Lower lobe of right lung (tissue), 2 donors: ENCODE measurements at regions not wholly inside any gene's neighbourhood (a gene's known extent, or its start where the extent isn't known, plus 50 kb on each side); places are given as distances from the start of the nearest gene placed in this dataset.
"Not testable (repeated sequence)": the region's sequence is repeated elsewhere in the genome, so short reads cannot be mapped to it uniquely, and the experiment has no call there.

Source experiments
- ATAC-seq, 2 donors: fragments of 200-7000 bp; cut with Tn5 transposase; one replicate each; pipeline ENCODE4 v1.9.1; 2020 to 2022; ENCODE audit warnings: mild to moderate bottlenecking in 2 of 2, moderate library complexity in 2 of 2
- DNase-seq: peaks from one replicate; pipeline ENCODE4 v3.0.0-alpha.2; 2020
- H3K27ac ChIP-seq: fragments of 200-600 bp; one replicate; pipeline ENCODE4 v1.8.0; 2022
- H3K27me3 ChIP-seq: fragments of 200-600 bp; one replicate; pipeline ENCODE4 v1.8.0; 2022; ENCODE audit warnings: low read depth
- H3K36me3 ChIP-seq: fragments of 200-600 bp; one replicate; pipeline ENCODE4 v1.8.0; 2022; ENCODE audit warnings: mild to moderate bottlenecking
- H3K4me1 ChIP-seq: fragments of 200-600 bp; one replicate; pipeline ENCODE4 v1.8.0; 2022
- H3K4me3 ChIP-seq: fragments of 200-600 bp; one replicate; pipeline ENCODE4 v1.8.0; 2022; ENCODE audit warnings: mild to moderate bottlenecking
- H3K9me3 ChIP-seq: fragments of 200-600 bp; one replicate; pipeline ENCODE4 v1.8.0; 2022
- CTCF ChIP-seq: fragments of 200-600 bp; IDR thresholded peaks from one replicate; pipeline ENCODE4 v1.8.0; 2022; ENCODE audit warnings: antibody characterized with exemption, mild to moderate bottlenecking
- intact Hi-C: fragments of 100-400 bp; cut with DNase I; formaldehyde crosslinking; loops from one replicate; pipeline ENCODE4 v1.11.0; 2022
- donor health status: DM: no; HTN: yes; CAD: no; lungs with severe emphysema.

GRCh38 chr10:123245264-123245663 is 91.1 kb downstream of the BUB3 start:
- TF ChIP-seq CTCF: no peak
- DNase-seq: no peak
- intact Hi-C loops: no loop called here

GRCh38 chr10:123249894-123250293 is 95.7 kb downstream of the BUB3 start:
- no peak overlapping the region for H3K27ac ChIP-seq
- no peaks in the 10 kb centered on the region for H3K4me1 ChIP-seq
- intact Hi-C loops: no loop called here
- H3K36me3 ChIP-seq: no peaks in the 10 kb centered on the region
- no peak for DNase-seq
- no peak for ATAC-seq
- no peak overlapping the region for H3K4me3 ChIP-seq
- no peak for TF ChIP-seq CTCF
- no peaks in the 10 kb centered on the region for H3K9me3 ChIP-seq
- no peaks in the 10 kb centered on the region for H3K27me3 ChIP-seq

More at GRCh38 chr10:123245264-123245663, 91.1 kb downstream of the BUB3 start:
- Histone ChIP-seq H3K27ac (no peak overlapping the region), H3K4me1 (no peaks in the 10 kb centered on the region), H3K36me3 (no peaks in the 10 kb centered on the region), H3K27me3 (no peaks in the 10 kb centered on the region), H3K9me3 (no peaks in the 10 kb centered on the region), H3K4me3 (no peak overlapping the region)
- ATAC-seq: no peak

DNA sequence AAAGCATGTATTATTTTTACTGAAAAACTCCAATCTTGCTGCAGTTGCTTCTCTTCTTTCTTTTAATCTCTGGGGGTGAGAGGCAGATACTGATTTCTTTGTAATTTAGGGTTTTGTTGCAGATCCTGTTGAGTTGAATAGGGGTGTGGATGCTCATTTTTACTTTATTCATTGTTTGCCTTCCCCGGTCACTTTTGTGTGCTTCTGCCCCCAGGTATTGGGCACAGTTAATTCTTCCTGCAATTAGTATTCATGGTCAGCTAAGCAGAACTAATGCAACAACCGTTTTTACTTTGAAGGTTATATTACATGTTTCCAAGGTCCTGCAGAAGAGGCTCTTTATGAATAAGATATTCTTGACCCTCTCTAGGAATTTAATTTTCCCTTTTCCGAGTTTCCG is 96.4 kb downstream of the BUB3 start:
- Histone ChIP-seq H3K9me3 (no peaks in the 10 kb centered on the region), H3K4me1 (no peaks in the 10 kb centered on the region), H3K27ac (no peak overlapping the region), H3K27me3 (no peaks in the 10 kb centered on the region), H3K4me3 (no peak overlapping the region), H3K36me3 (no peaks in the 10 kb centered on the region)
- ATAC-seq (no peak), DNase-seq (no peak)
- intact Hi-C loops: no loop called here
- no peak for TF ChIP-seq CTCF

DNA sequence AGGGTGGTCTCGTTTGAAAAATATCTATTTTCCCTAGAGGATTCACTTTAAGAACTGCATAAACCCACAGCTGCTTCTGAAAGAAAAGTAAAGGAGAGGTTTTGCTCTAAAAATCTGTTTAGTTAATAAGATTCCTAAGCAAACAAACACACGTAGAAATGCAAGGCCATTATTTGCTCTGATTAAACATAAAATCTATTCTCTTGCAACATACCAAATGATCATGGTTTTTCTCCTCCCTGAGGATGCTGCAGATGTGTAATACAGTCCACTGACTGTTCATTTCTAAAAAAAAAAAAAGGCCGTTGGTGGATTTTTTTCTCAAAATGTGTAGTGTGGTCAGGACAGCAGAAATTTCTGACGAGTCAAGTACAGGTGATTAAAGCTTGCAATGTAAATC is 98.6 kb downstream of the BUB3 start:
- ATAC-seq (no peak), DNase-seq (no peak)
- H3K4me3 ChIP-seq: no peak overlapping the region
- no peaks in the 10 kb centered on the region for H3K4me1 ChIP-seq
- H3K27ac ChIP-seq: no peak overlapping the region
- H3K27me3 ChIP-seq: no peaks in the 10 kb centered on the region
- intact Hi-C loops: no loop called here
- TF ChIP-seq CTCF: no peak
- H3K9me3 ChIP-seq: no peaks in the 10 kb centered on the region
- no peaks in the 10 kb centered on the region for H3K36me3 ChIP-seq

DNA sequence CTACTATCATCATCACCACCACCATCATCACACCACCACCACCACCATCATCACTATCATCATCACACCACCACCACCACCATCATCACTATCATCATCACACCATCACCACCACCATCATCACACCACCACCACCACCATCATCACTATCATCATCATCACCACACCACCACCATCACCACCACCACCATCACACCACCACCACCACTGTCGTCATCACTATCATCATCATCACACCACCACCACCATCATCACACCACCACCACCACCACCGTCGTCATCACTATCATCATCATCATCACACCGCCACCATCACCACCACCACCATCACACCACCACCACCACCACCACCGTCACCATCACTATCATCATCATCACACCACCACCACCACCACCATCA is 100.1 kb downstream of the BUB3 start:
- H3K4me3 ChIP-seq, H3K9me3 ChIP-seq, DNase-seq, intact Hi-C loops, H3K36me3 ChIP-seq, ATAC-seq, H3K27me3 ChIP-seq, H3K27ac ChIP-seq, H3K4me1 ChIP-seq: not testable (repeated sequence)

GRCh38 chr10:123257904-123258456 is 103.8 kb downstream of the BUB3 start:
- Histone ChIP-seq H3K27ac (no peak overlapping the region), H3K4me3 (no peak overlapping the region), H3K9me3 (no peaks in the 10 kb centered on the region), H3K27me3 (no peaks in the 10 kb centered on the region), H3K4me1 (no peaks in the 10 kb centered on the region), H3K36me3 (no peaks in the 10 kb centered on the region)
- TF ChIP-seq CTCF: no peak
- intact Hi-C loops: no loop called here
- no peak for ATAC-seq
- no peak for DNase-seq
